KOPT-K1 (cell line): ENCODE measurements at regions not wholly inside any gene's neighbourhood (a gene's known extent, or its start where the extent isn't known, plus 50 kb on each side); places are given as distances from the start of the nearest gene placed in this dataset.

ENCODE experiments used
- H3K27ac ChIP-seq: fragments of 200-600 bp; sonication (generic); 2 replicates; pipeline ENCODE4 v1.5.1; 2016; ENCODE audit warnings: antibody characterized with exemption, mild to moderate bottlenecking, low read depth, low read length; ENCODE audit not compliant: poor library complexity, severe bottlenecking
- H3K36me3 ChIP-seq: fragments of 200-600 bp; sonication (generic); 2 replicates; pipeline ENCODE4 v1.5.1; 2017; ENCODE audit warnings: antibody characterized with exemption, mild to moderate bottlenecking, low read length, moderate library complexity; ENCODE audit not compliant: insufficient read depth
- H3K9me3 ChIP-seq: fragments of 200-600 bp; sonication (generic); 2 replicates; pipeline ENCODE4 v1.5.1; 2017; ENCODE audit warnings: antibody characterized with exemption, low read length, mild to moderate bottlenecking; ENCODE audit not compliant: insufficient read depth, poor library complexity, severe bottlenecking

DNA sequence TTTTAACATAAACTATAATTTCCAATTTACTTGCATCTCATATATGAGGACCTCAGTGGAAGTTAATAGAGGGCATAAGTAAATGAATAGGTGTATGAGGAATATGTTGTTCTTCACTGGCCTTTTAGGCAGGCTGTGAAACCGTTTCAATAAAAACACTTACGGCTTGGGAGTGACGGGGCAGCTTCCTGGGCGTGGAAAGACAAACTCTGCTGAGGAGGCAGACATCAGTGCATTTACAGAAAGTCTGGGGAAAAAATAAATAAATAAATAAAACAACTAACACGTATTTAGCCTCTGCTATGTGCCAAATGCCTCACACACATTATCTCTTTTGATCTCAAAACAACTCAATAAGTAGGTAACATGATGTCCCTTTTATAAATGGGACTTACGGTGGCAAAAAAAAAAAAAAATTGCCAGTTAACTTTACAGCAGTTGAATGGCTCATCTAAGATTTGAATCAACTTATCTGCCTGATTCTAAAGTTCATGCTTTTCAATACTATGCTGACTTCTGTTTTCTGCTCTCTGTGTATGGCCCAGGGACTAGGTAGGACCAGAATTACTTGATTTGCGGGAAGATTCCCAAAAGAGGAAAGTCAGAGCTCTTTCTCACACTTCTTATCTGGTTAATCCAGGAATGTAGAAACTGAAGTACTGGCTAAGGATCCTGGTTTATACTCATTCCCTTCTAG lies 77.5 kb upstream of the LRATD1 start:
- Histone ChIP-seq H3K36me3 (no peaks in the 10 kb centered on the region), H3K27ac (no peak overlapping the region), H3K9me3 (no peaks in the 10 kb centered on the region)

DNA sequence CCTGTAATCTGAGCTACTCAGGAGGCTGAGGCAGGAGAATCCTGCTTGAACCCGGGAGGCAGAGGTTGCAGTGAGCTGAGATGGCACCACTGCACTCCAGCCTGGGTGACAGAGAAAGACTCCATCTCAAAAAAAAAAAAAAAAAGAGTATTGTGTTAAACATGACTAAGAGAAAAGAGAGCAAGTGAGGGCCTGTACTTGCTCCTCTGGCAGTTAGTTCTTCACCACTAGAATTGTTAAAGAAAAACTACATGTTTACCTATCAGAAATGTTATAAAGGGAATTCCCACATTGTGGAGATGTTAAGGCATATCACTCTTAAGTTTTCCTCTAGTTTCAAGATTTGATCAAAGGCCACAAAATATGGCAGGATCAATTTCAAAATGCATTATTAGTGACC lies 75.4 kb upstream of the LRATD1 start:
- H3K9me3 ChIP-seq: no peaks in the 10 kb centered on the region
- no peak overlapping the region for H3K27ac ChIP-seq
- H3K36me3 ChIP-seq: no peaks in the 10 kb centered on the region

DNA sequence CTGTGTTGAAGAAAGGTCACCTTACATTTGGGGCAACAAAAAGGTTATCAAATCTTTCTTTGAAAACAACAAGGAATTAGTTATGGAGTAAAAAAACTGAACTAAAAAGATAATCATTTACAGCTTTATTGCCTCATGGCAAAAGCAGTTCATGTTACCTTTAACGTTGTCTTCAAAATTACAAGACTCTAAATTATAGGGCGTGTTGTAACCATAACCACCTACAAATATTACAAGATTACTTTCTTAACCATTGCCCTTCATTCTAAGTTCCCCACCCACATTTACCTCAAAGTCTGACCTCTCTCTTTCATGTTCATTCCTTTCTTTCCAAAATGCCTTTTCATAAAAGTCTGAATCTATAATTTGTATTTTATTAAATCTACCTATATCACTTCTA lies 74.6 kb upstream of the LRATD1 start:
- H3K9me3 ChIP-seq: no peaks in the 10 kb centered on the region
- no peaks in the 10 kb centered on the region for H3K36me3 ChIP-seq

DNA sequence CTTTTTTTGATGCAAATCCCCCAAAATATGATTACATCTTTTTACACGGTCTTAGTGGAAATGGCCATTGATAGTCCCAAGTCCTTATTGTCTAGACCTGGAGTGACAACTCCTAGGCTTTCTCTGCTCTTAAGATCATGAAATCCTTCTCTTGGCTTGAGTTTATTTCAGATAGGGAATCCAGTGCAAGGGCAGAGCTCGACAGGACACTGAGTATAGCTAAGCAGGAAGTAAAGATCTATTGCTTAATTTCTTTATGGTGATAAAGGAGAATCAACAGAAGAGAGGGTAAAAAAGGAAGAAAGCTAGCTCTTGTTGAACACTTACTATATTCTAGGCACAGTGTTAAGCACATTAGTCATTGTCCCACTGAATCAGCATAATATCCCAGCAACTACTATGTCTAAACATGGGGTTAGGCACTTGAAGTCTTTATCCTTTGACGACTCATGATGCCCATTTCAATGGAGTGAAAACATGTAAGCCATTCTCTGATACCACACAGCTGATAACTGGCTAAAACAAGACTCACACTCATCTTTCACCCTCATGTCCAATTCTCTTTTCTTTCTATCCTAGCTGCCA lies 74.1 kb upstream of the LRATD1 start:
- no peaks in the 10 kb centered on the region for H3K36me3 ChIP-seq

More for the DNA sequence above, 74.6 kb upstream of the LRATD1 start:
- H3K27ac ChIP-seq: no peak overlapping the region

DNA sequence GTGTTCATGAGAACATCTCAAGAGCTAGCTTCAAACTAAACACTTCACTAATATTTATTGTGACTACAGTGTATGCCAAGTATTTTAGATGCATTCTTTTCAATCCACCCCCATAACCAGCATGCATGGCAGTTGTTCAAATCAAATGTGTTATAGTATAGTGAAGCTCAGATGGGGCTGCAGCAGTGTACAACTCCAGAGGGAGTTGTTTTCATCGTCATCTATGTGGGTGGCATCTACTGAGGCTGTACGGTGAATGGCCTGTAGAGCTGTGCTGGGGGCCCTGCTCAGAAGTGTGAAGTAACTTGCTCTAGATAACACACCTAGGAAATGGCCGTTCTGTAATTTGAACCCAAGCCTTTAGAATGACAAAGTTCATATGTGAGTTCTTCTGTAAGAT lies 71.8 kb upstream of the LRATD1 start:
- no peak overlapping the region for H3K27ac ChIP-seq
- H3K36me3 ChIP-seq: no peaks in the 10 kb centered on the region
- H3K9me3 ChIP-seq: no peaks in the 10 kb centered on the region

More for the DNA sequence above, 74.1 kb upstream of the LRATD1 start:
- H3K27ac ChIP-seq: no peak overlapping the region
- no peaks in the 10 kb centered on the region for H3K9me3 ChIP-seq

DNA sequence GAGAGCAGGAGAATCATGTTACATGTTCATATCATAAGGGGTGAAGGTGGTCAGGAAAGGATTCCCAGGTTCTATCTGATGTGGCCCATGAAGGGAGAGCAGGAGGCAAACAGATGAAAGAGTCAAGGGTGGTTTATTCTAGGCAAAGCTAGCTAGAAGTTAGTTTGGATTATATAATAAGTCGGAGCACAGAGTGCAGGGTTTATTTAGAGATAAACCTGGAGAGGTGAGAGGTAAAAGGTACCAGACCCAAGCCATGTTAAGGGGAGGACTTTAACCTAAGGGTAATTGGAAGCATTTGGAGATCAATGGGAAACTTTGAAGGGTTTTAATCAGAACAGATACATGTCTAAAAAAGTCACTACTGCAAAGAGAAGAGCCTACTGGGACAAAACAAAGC lies 69.2 kb upstream of the LRATD1 start:
- no peaks in the 10 kb centered on the region for H3K9me3 ChIP-seq
- H3K27ac ChIP-seq: no peak overlapping the region
- no peaks in the 10 kb centered on the region for H3K36me3 ChIP-seq

DNA sequence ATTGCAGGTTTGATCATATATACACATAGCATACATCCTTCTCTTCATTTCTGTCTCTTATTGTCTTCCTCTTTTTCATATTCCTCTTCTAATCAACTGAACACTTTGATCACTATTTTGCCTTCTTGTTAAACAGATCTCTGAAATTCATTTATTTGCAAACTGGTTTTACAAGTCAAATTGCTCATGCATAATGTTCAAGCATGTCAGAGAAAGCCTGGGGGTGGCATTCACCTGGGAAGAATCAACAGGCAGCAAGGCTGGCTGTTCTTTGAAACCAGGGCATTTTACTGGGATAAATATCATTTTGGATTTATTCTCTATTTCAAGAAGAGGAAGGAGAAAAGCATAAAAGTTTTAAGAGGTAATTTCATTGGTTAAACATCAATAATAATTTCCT lies 66.9 kb upstream of the LRATD1 start:
- no peak overlapping the region for H3K27ac ChIP-seq
- no peaks in the 10 kb centered on the region for H3K9me3 ChIP-seq
- H3K36me3 ChIP-seq: no peaks in the 10 kb centered on the region

DNA sequence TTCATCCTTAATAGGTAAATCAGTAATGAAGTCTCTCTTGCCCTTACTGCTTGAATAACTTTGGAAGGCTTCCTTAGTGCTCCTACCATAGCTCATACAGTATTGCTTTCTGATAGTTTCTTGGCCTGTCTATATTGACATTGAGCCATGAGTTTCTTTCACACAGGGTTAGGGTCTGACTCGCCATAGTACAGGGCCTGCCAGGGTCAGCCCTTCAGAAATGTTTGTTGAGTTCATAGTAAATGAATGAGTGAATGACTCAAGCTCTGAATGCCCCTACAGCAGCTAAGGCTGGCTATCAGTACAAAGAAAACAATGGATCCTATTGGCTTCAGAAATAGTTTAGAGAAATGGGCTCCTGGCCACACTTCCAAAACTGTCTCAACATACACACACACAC lies 65.0 kb upstream of the LRATD1 start:
- no peaks in the 10 kb centered on the region for H3K36me3 ChIP-seq
- no peak overlapping the region for H3K27ac ChIP-seq
- H3K9me3 ChIP-seq: no peaks in the 10 kb centered on the region

DNA sequence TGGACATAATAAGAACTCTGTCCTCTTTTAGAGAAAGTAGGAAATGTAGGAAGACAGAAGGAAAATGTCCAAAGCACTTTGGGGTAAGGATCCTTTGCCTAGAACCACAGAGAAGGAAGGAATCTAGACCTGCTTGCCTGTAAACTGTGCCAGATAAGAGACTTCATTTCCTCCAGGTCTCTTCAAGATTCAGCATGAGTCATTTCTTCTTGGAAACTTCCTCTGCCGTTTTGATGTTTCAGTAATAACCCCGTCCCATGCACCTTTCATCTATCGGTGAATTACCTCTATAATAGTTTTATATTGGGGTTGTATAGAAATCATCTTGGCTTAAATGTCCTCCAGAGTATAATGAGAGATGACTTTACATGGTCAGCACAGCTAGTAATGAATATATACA lies 63.2 kb upstream of the LRATD1 start:
- Histone ChIP-seq H3K36me3 (no peaks in the 10 kb centered on the region), H3K27ac (no peak overlapping the region), H3K9me3 (no peaks in the 10 kb centered on the region)

DNA sequence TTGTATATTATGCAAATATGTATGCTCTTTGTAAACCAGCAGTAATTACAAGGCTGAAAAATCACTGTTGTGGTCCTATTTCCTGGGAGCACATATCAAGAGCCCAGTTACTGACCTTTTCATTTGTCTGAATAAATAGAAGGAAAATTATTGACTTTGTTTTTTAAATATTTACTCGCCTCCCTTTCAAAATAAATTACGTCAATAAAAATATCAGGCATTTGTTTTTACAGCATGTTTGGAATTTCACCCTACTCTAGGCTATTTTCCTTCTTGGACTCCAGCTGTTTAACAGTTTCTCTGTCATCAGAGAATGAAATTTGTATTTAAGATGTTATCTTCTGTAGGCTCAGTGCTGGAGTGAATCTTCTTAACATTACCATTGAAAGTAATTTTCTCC lies 59.9 kb upstream of the LRATD1 start:
- Histone ChIP-seq H3K9me3 (no peaks in the 10 kb centered on the region), H3K27ac (no peak overlapping the region), H3K36me3 (no peaks in the 10 kb centered on the region)

DNA sequence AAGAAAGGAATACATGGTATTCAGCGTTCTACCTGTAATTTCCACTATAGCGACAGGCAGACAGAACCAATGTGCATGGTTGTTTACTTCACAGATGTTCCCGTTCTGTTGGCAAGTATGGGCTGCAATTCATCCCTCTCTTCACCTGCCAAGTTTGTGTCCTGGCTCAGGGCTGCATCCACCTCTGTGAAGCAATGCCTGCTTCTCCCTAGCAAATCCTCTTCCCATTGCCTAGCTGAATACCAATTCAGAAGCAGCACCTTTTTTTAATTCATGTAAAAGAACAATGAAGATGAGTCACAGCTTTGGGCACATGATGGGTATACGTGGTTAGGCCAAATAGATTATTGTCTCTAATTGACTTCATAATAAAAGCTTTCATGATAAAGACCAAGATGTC lies 54.7 kb upstream of the LRATD1 start:
- H3K9me3 ChIP-seq: no peaks in the 10 kb centered on the region
- H3K27ac ChIP-seq: no peak overlapping the region
- no peaks in the 10 kb centered on the region for H3K36me3 ChIP-seq
